IMR-90 (cell line): ENCODE measurements at regions not wholly inside any gene's neighbourhood (a gene's known extent, or its start where the extent isn't known, plus 50 kb on each side); places are given as distances from the start of the nearest gene placed in this dataset.

Experiments
- ATAC-seq: fragments of 200-7000 bp; cut with Tn5 transposase; 2 replicates; pipeline ENCODE4 v1.9.1; 2020; ENCODE audit warnings: low read depth, mild to moderate bottlenecking, moderate library complexity
- BruUV-seq: library from RNA; stranded (reverse); fragments of 400-500 nt; replicated peaks from 2 replicates; lab custom pipeline; 2021; lab: Mats Ljungman, UMichigan
- CTCF ChIA-PET: fragments of 300-600 bp; formaldehyde crosslinking; extraction: SDS; loops from one replicate; lab custom pipeline; 2021; ENCODE audit warnings: antibody characterized with exemption; lab: Yijun Ruan, JAX
- POLR2A ChIA-PET: fragments of 300-600 bp; sonication (Branson Sonifier 250); formaldehyde crosslinking; loops from one replicate; lab custom pipeline; 2022; ENCODE audit warnings: antibody characterized with exemption; ENCODE audit not compliant: unreplicated experiment; lab: Charles Lee
- DNase-seq: peaks from one replicate; pipeline ENCODE4 v3.0.0; 2013
- H2AFZ ChIP-seq: replicated peaks from 2 replicates; pipeline ENCODE3; 2013; ENCODE audit warnings: low read length, mild to moderate bottlenecking; ENCODE audit not compliant: poor library complexity
- H2AK5ac ChIP-seq: 2 replicates; pipeline ENCODE4 v1.6.1; 2013; ENCODE audit warnings: low read depth, low read length, inconsistent platforms
- H2AK9ac ChIP-seq: replicated peaks from 2 replicates; pipeline ENCODE3; 2013; ENCODE audit warnings: mild to moderate bottlenecking, low read depth, low read length, moderate library complexity; ENCODE audit not compliant: poor library complexity
- H2BK120ac ChIP-seq: 2 replicates; pipeline ENCODE4 v1.6.1; 2013; ENCODE audit warnings: low read depth, low read length, inconsistent platforms
- H2BK15ac ChIP-seq: 3 replicates; pipeline ENCODE4 v1.6.1; 2013; ENCODE audit warnings: low read depth, low read length, inconsistent platforms
- H2BK20ac ChIP-seq: 2 replicates; pipeline ENCODE4 v1.6.1; 2013; ENCODE audit warnings: low read depth, mild to moderate bottlenecking, inconsistent platforms, low read length, moderate library complexity
- H2BK5ac ChIP-seq: 2 replicates; pipeline ENCODE4 v1.6.1; 2013; ENCODE audit warnings: mild to moderate bottlenecking, low read depth, low read length, inconsistent platforms; ENCODE audit not compliant: poor library complexity, severe bottlenecking
- H3K14ac ChIP-seq: replicated peaks from 2 replicates; pipeline ENCODE4 v1.6.1; 2013; ENCODE audit warnings: low read depth, low read length, inconsistent platforms
- H3K18ac ChIP-seq: 2 replicates; pipeline ENCODE4 v1.6.1; 2013; ENCODE audit warnings: low read depth, low read length, control low read depth
- H3K23ac ChIP-seq: 2 replicates; pipeline ENCODE4 v1.6.1; 2013; ENCODE audit warnings: low read depth, low read length, inconsistent platforms
- H3K27ac ChIP-seq: 2 replicates; pipeline ENCODE4 v1.5.1; 2013; ENCODE audit warnings: mild to moderate bottlenecking, control low read depth, low read length; ENCODE audit not compliant: insufficient read depth
- H3K27me3 ChIP-seq: 2 replicates; pipeline ENCODE4 v1.6.1; 2013; ENCODE audit warnings: low read length; ENCODE audit not compliant: control insufficient read depth, insufficient read depth
- H3K36me3 ChIP-seq: 2 replicates; pipeline ENCODE4 v1.6.1; 2013; ENCODE audit warnings: low read length, mixed read lengths; ENCODE audit not compliant: control insufficient read depth, insufficient read depth
- H3K4ac ChIP-seq: 2 replicates; pipeline ENCODE4 v1.6.1; 2013; ENCODE audit warnings: low read depth, low read length, inconsistent platforms
- H3K4me1 ChIP-seq: 2 replicates; pipeline ENCODE4 v1.6.1; 2013; ENCODE audit warnings: low read length, mixed read lengths; ENCODE audit not compliant: control insufficient read depth, insufficient read depth
- H3K4me2 ChIP-seq: 2 replicates; pipeline ENCODE4 v1.6.1; 2013; ENCODE audit warnings: low read depth, mild to moderate bottlenecking, control low read depth, low read length, moderate library complexity
- H3K4me3 ChIP-seq: 2 replicates; pipeline ENCODE4 v1.5.1; 2013; ENCODE audit warnings: low read depth, mild to moderate bottlenecking, control low read depth, low read length, moderate library complexity; ENCODE audit not compliant: insufficient read depth
- H3K56ac ChIP-seq: 2 replicates; pipeline ENCODE4 v1.6.1; 2013; ENCODE audit warnings: low read length, inconsistent platforms; ENCODE audit not compliant: insufficient read depth; ENCODE audit errors: extremely low read depth
- H3K79me1 ChIP-seq, 2 experiments: 2 replicates each; pipeline ENCODE4 v1.6.1; 2013; ENCODE audit warnings: low read length in 2 of 2, inconsistent platforms in 1 of 2, low read depth in 1 of 2
- H3K9ac ChIP-seq: 2 replicates; pipeline ENCODE4 v1.6.1; 2013; ENCODE audit warnings: low read depth, low read length, control low read depth
- H3K9me1 ChIP-seq: 2 replicates; pipeline ENCODE4 v1.6.1; 2013; ENCODE audit warnings: low read length, inconsistent platforms; ENCODE audit not compliant: insufficient read depth
- H3K9me3 ChIP-seq: 2 replicates; pipeline ENCODE4 v1.6.1; 2013; ENCODE audit warnings: low read length; ENCODE audit not compliant: control insufficient read depth, insufficient read depth
- H4K20me1 ChIP-seq: 2 replicates; pipeline ENCODE4 v1.6.1; 2013; ENCODE audit warnings: low read length, inconsistent platforms; ENCODE audit not compliant: insufficient read depth
- H4K5ac ChIP-seq: 2 replicates; pipeline ENCODE4 v1.6.1; 2013; ENCODE audit warnings: mild to moderate bottlenecking, low read depth, low read length, control low read depth
- H4K8ac ChIP-seq, 2 experiments: 2 replicates each; pipeline ENCODE4 v1.6.1; 2013; ENCODE audit warnings: low read depth in 2 of 2, low read length in 2 of 2, control low read depth in 1 of 2, inconsistent platforms in 1 of 2
- H4K91ac ChIP-seq: 2 replicates; pipeline ENCODE4 v1.6.1; 2013; ENCODE audit warnings: low read depth, low read length, inconsistent platforms; ENCODE audit not compliant: insufficient read depth
- BHLHE40 ChIP-seq: fragments of 150-350 bp; IDR thresholded peaks from 2 replicates; pipeline ENCODE4 v1.6.1; 2016; ENCODE audit warnings: mild to moderate bottlenecking, low read depth, low read length
- CHD1 ChIP-seq: IDR thresholded peaks from 2 replicates; pipeline ENCODE4 v1.6.1; 2012; ENCODE audit warnings: low read depth, low read length, improper control_type of control experiment
- ELK1 ChIP-seq: fragments of 150-350 bp; IDR thresholded peaks from 2 replicates; pipeline ENCODE4 v1.6.1; 2016; ENCODE audit warnings: low read depth, mild to moderate bottlenecking, low read length, moderate library complexity, borderline replicate concordance
- FOS ChIP-seq: fragments of 150-350 bp; IDR thresholded peaks from 2 replicates; pipeline ENCODE4 v1.6.1; 2016; ENCODE audit warnings: low read depth, low read length
- MAZ ChIP-seq: IDR thresholded peaks from 2 replicates; pipeline ENCODE4 v1.6.1; 2012; ENCODE audit warnings: low read depth, mild to moderate bottlenecking, low read length, improper control_type of control experiment, moderate library complexity, borderline replicate concordance
- RAD21 ChIP-seq: IDR thresholded peaks from 2 replicates; pipeline ENCODE4 v1.6.1; 2012; ENCODE audit warnings: low read length, improper control_type of control experiment
- RFX5 ChIP-seq: IDR thresholded peaks from 2 replicates; pipeline ENCODE4 v1.8.0; 2012; ENCODE audit warnings: low read depth, mild to moderate bottlenecking, low read length, moderate library complexity
- SMC3 ChIP-seq: fragments of 150-350 bp; IDR thresholded peaks from 2 replicates; pipeline ENCODE4 v1.6.1; 2016; ENCODE audit warnings: low read depth, mild to moderate bottlenecking, antibody characterized with exemption, low read length, moderate library complexity
- USF2 ChIP-seq: fragments of 150-350 bp; IDR thresholded peaks from 2 replicates; pipeline ENCODE4 v1.6.1; 2017; ENCODE audit warnings: mild to moderate bottlenecking, antibody characterized with exemption, low read length, low read depth
- WGBS, 2 experiments: methylation state at CpG; one replicate each; pipeline versions ENCODE4 v1.1.5 to v1.1.7; 2013; ENCODE audit warnings: missing lambda C conversion rate in 2 of 2; ENCODE audit not compliant: insufficient read length in 1 of 2; ENCODE audit errors: extremely low coverage in 2 of 2; 5-methylcytosine and 5-hydroxymethylcytosine counted together
- dilution Hi-C: fragments of 300-500 bp; cut with HindIII; formaldehyde crosslinking; loops from one replicate; pipeline ENCODE4 v1.14.3; 2018; ENCODE audit warnings: low sequenced_read_pairs; ENCODE audit not compliant: unreplicated experiment
- in situ Hi-C: fragments of 300-500 bp; cut with MboI; formaldehyde crosslinking; loops from 3 replicates; pipeline ENCODE4 v1.14.3; 2019; ENCODE audit warnings: low sequenced_read_pairs, inconsistent platforms, mixed read lengths
- intact Hi-C: fragments of 100-400 bp; cut with micrococcal nuclease; formaldehyde crosslinking; loops from 2 replicates; pipeline ENCODE4 v1.10.0; 2022

- H3K79me1 ChIP-seq: no peaks in the 10 kb centered on the region
- H2AFZ ChIP-seq: no peak overlapping the region
- CTCF ChIA-PET: no interaction called here
- intact Hi-C loops: no loop called here
- no peak overlapping the region for H3K27ac ChIP-seq
- no peak overlapping the region for H3K9ac ChIP-seq
- H2BK5ac ChIP-seq: no peak overlapping the region
- H2BK20ac ChIP-seq: no peak overlapping the region
- H3K23ac ChIP-seq: no peak overlapping the region
- no peak overlapping the region for H3K18ac ChIP-seq
- dilution Hi-C loops: no loop called here
- POLR2A ChIA-PET: no interaction called here
- ATAC-seq (no peak), DNase-seq (no peak)
- H4K5ac ChIP-seq: no peak overlapping the region
- H3K27me3 ChIP-seq: no peaks in the 10 kb centered on the region
- no peak overlapping the region for H3K4me2 ChIP-seq
- WGBS, 2 experiments: no CpG with 5 or more reads among the region's 6 CpGs
- H2AK9ac ChIP-seq: no peak overlapping the region
- no TSS peak for BruUV-seq
- H4K20me1 ChIP-seq: no peaks in the 10 kb centered on the region
- H3K4me1 ChIP-seq: no peaks in the 10 kb centered on the region
- no peaks in the 10 kb centered on the region for H3K9me3 ChIP-seq
- TF ChIP-seq BHLHE40 (no peak), ELK1 (no peak), USF2 (no peak), SMC3 (no peak), MAZ (no peak), CHD1 (no peak), FOS (no peak), RAD21 (no peak), RFX5 (no peak)
- H3K4me3 ChIP-seq: no peak overlapping the region
- in situ Hi-C loops: no loop called here
- no peak overlapping the region for H2BK15ac ChIP-seq
- no peaks in the 10 kb centered on the region for H3K36me3 ChIP-seq
- H4K91ac ChIP-seq: no peak overlapping the region
- no peaks in the 10 kb centered on the region for H3K9me1 ChIP-seq
- no peak overlapping the region for H3K14ac ChIP-seq
- H2BK120ac ChIP-seq: no peak overlapping the region
- H2AK5ac ChIP-seq: no peak overlapping the region
- H3K56ac ChIP-seq: no peak overlapping the region
- H3K4ac ChIP-seq: no peak overlapping the region
- H4K8ac ChIP-seq: no peak overlapping the region
Measured at GRCh38 chr2:163291790-163292189, 444.0 kb downstream of the FIGN start.
